Duodenal mucosa (tissue), 2 donors: ENCODE measurements at regions not wholly inside any gene's neighbourhood (a gene's known extent, or its start where the extent isn't known, plus 50 kb on each side); places are given as distances from the start of the nearest gene placed in this dataset.

Experiments
- H3K27ac ChIP-seq: one replicate; pipeline ENCODE4 v1.7.0; 2013; ENCODE audit warnings: low read depth, low read length
- H3K27me3 ChIP-seq, 2 donors: one replicate each; pipeline ENCODE4 v1.7.0; 2013; ENCODE audit warnings: low read length in 2 of 2, control low read depth in 1 of 2; ENCODE audit not compliant: insufficient read depth in 2 of 2, control insufficient read depth in 1 of 2
- H3K36me3 ChIP-seq, 2 donors: one replicate each; pipeline ENCODE4 v1.7.0; 2013; ENCODE audit warnings: low read length in 2 of 2, control low read depth in 1 of 2; ENCODE audit not compliant: insufficient read depth in 2 of 2, control insufficient read depth in 1 of 2
- H3K4me1 ChIP-seq, 2 donors: one replicate each; pipeline ENCODE4 v1.7.0; 2013; ENCODE audit warnings: low read length in 2 of 2, control low read depth in 1 of 2; ENCODE audit not compliant: insufficient read depth in 2 of 2, control insufficient read depth in 1 of 2
- H3K4me3 ChIP-seq, 2 donors: one replicate each; pipeline ENCODE4 v1.7.0; 2013; ENCODE audit warnings: low read length in 2 of 2, low read depth in 1 of 2
- H3K9ac ChIP-seq, 2 donors: one replicate each; pipeline ENCODE4 v1.7.0; 2013; ENCODE audit warnings: low read length in 2 of 2, low read depth in 1 of 2
- H3K9me3 ChIP-seq, 2 donors: one replicate each; pipeline ENCODE4 v1.7.0; 2013; ENCODE audit warnings: low read length in 2 of 2, control low read depth in 1 of 2; ENCODE audit not compliant: control insufficient read depth in 1 of 2

GRCh38 chr6:169084067-169084466 lies 169.6 kb downstream of the THBS2 start:
- no peak overlapping the region for H3K4me3 ChIP-seq
- no peak overlapping the region for H3K27ac ChIP-seq
- H3K9me3 ChIP-seq = no peaks in the 10 kb centered on the region
- H3K9ac ChIP-seq = no peak overlapping the region
- no peaks in the 10 kb centered on the region for H3K4me1 ChIP-seq
- H3K27me3 ChIP-seq = no peaks in the 10 kb centered on the region
- H3K36me3 ChIP-seq = no peaks in the 10 kb centered on the region

GRCh38 chr6:169083508-169083874 lies 170.2 kb downstream of the THBS2 start:
- Histone ChIP-seq H3K9ac (no peak overlapping the region), H3K27ac (no peak overlapping the region), H3K27me3 (no peaks in the 10 kb centered on the region), H3K36me3 (no peaks in the 10 kb centered on the region), H3K9me3 (no peaks in the 10 kb centered on the region), H3K4me1 (no peaks in the 10 kb centered on the region), H3K4me3 (no peak overlapping the region)

- Histone ChIP-seq H3K4me1 (no peaks in the 10 kb centered on the region), H3K9ac (no peak overlapping the region), H3K27ac (no peak overlapping the region), H3K9me3 (no peaks in the 10 kb centered on the region), H3K36me3 (no peaks in the 10 kb centered on the region), H3K4me3 (no peak overlapping the region), H3K27me3 (no peaks in the 10 kb centered on the region)
Observed at GRCh38 chr6:169082817-169083507, 170.7 kb downstream of the THBS2 start.

GRCh38 chr6:169082093-169082492 lies 171.6 kb downstream of the THBS2 start:
- Histone ChIP-seq H3K27me3 (no peaks in the 10 kb centered on the region), H3K27ac (no peak overlapping the region), H3K9ac (no peak overlapping the region), H3K4me3 (no peak overlapping the region), H3K36me3 (no peaks in the 10 kb centered on the region), H3K4me1 (no peaks in the 10 kb centered on the region), H3K9me3 (no peaks in the 10 kb centered on the region)

GRCh38 chr6:169081248-169081647 lies 172.4 kb downstream of the THBS2 start:
- H3K4me1 ChIP-seq = no peaks in the 10 kb centered on the region
- H3K27ac ChIP-seq = no peak overlapping the region
- no peak overlapping the region for H3K9ac ChIP-seq
- H3K9me3 ChIP-seq = no peaks in the 10 kb centered on the region
- H3K36me3 ChIP-seq = no peaks in the 10 kb centered on the region
- no peak overlapping the region for H3K4me3 ChIP-seq
- no peaks in the 10 kb centered on the region for H3K27me3 ChIP-seq

- no peaks in the 10 kb centered on the region for H3K9me3 ChIP-seq
- no peaks in the 10 kb centered on the region for H3K4me1 ChIP-seq
- no peak overlapping the region for H3K4me3 ChIP-seq
- no peaks in the 10 kb centered on the region for H3K27me3 ChIP-seq
- no peak overlapping the region for H3K9ac ChIP-seq
- H3K36me3 ChIP-seq = no peaks in the 10 kb centered on the region
- H3K27ac ChIP-seq = no peak overlapping the region
Observed at GRCh38 chr6:169079650-169080049, 174.0 kb downstream of the THBS2 start.

GRCh38 chr6:169078399-169079145 lies 175.1 kb downstream of the THBS2 start:
- Histone ChIP-seq H3K36me3 (no peaks in the 10 kb centered on the region), H3K4me1 (no peaks in the 10 kb centered on the region), H3K27ac (no peak overlapping the region), H3K9ac (no peak overlapping the region), H3K4me3 (no peak overlapping the region), H3K27me3 (no peaks in the 10 kb centered on the region), H3K9me3 (no peaks in the 10 kb centered on the region)

- Histone ChIP-seq H3K9me3 (no peaks in the 10 kb centered on the region), H3K27me3 (no peaks in the 10 kb centered on the region), H3K4me1 (no peaks in the 10 kb centered on the region), H3K36me3 (no peaks in the 10 kb centered on the region), H3K9ac (no peak overlapping the region), H3K27ac (no peak overlapping the region), H3K4me3 (no peak overlapping the region)
Observed at GRCh38 chr6:169075915-169076654, 177.6 kb downstream of the THBS2 start.

- Histone ChIP-seq H3K4me3 (no peak overlapping the region), H3K27me3 (no peaks in the 10 kb centered on the region), H3K9me3 (no peaks in the 10 kb centered on the region), H3K9ac (no peak overlapping the region), H3K4me1 (no peaks in the 10 kb centered on the region), H3K27ac (no peak overlapping the region), H3K36me3 (no peaks in the 10 kb centered on the region)
Observed at GRCh38 chr6:169075211-169075914, 178.3 kb downstream of the THBS2 start.

GRCh38 chr6:169074526-169074925 lies 179.1 kb downstream of the THBS2 start:
- peak overlapping the region; percentile 17 for H3K27ac ChIP-seq
- H3K27me3 ChIP-seq = no peaks in the 10 kb centered on the region
- no peak overlapping the region for H3K4me3 ChIP-seq
- no peaks in the 10 kb centered on the region for H3K36me3 ChIP-seq
- H3K9ac ChIP-seq = no peak overlapping the region
- no peaks in the 10 kb centered on the region for H3K9me3 ChIP-seq
- no peaks in the 10 kb centered on the region for H3K4me1 ChIP-seq
